ENCODE measurements at regions not wholly inside any gene's neighbourhood (a gene's known extent, or its start where the extent isn't known, plus 50 kb on each side); places are given as distances from the start of the nearest gene placed in this dataset.

DNA sequence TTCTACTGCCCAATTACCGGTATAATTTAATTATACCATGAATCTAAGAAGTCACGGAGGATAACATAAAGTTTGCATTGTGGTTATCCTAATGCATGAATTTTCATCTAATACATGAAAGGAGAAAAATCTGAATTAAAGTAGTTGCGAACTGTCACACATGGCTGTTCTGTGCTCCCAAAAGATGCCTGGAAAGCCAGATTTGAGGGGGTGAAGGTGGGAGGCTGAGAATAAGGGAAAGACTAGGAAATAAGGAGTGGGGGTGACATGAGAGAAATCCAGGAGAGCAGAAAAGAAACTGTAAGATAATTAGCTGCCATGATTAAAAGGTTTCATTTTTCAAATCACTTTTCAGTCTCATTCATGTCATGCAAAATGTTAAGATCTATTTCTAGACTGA is 1582.7 kb downstream of the STIM2 start:
- TF ChIP-seq, protein P1, sequence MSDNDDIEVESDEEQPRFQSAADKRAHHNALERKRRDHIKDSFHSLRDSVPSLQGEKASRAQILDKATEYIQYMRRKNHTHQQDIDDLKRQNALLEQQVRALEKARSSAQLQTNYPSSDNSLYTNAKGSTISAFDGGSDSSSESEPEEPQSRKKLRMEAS (IDR thresholded peaks at IDR 0.05), result no peak
- TF ChIP-seq, protein P2, sequence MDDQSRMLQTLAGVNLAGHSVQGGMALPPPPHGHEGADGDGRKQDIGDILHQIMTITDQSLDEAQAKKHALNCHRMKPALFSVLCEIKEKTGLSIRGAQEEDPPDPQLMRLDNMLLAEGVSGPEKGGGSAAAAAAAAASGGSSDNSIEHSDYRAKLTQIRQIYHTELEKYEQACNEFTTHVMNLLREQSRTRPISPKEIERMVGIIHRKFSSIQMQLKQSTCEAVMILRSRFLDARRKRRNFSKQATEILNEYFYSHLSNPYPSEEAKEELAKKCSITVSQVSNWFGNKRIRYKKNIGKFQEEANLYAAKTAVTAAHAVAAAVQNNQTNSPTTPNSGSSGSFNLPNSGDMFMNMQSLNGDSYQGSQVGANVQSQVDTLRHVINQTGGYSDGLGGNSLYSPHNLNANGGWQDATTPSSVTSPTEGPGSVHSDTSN (IDR thresholded peaks at IDR 0.05), result no peak
- TF ChIP-seq TP53 (CRISPR knock-in tag; IDR thresholded peaks at IDR 0.05), result no peak
- TF ChIP-seq RAD21 (conservative IDR thresholded peaks at IDR 0.05 in 1 of 2, IDR thresholded peaks at IDR 0.05 in 1 of 2), result no peak
- no peak for TF ChIP-seq SREBF2 (IDR thresholded peaks at IDR 0.05)
- no peak for TF ChIP-seq ZNF302 (CRISPR knock-in tag; IDR thresholded peaks at IDR 0.05)
- TF ChIP-seq, protein P3, sequence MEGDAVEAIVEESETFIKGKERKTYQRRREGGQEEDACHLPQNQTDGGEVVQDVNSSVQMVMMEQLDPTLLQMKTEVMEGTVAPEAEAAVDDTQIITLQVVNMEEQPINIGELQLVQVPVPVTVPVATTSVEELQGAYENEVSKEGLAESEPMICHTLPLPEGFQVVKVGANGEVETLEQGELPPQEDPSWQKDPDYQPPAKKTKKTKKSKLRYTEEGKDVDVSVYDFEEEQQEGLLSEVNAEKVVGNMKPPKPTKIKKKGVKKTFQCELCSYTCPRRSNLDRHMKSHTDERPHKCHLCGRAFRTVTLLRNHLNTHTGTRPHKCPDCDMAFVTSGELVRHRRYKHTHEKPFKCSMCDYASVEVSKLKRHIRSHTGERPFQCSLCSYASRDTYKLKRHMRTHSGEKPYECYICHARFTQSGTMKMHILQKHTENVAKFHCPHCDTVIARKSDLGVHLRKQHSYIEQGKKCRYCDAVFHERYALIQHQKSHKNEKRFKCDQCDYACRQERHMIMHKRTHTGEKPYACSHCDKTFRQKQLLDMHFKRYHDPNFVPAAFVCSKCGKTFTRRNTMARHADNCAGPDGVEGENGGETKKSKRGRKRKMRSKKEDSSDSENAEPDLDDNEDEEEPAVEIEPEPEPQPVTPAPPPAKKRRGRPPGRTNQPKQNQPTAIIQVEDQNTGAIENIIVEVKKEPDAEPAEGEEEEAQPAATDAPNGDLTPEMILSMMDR (IDR thresholded peaks at IDR 0.05), result no peak
- TF ChIP-seq JUNB (IDR thresholded peaks at IDR 0.05), result no peak
- TF ChIP-seq CHD4 (IDR thresholded peaks at IDR 0.05; ENCODE audit: borderline replicate concordance), result no peak
- no peak for TF ChIP-seq MYC (IDR thresholded peaks at IDR 0.05; ENCODE audit: borderline replicate concordance, low read length)
- TF ChIP-seq EP300 (IDR thresholded peaks at IDR 0.05), result no peak
- TF ChIP-seq KDM1A (IDR thresholded peaks at IDR 0.05; ENCODE audit: low read depth), result no peak
- no peak for TF ChIP-seq SMC3 (IDR thresholded peaks at IDR 0.05)
- no peak for TF ChIP-seq MAFK (IDR thresholded peaks at IDR 0.05; ENCODE audit: partially characterized antibody)
